ENCODE measurements at regions not wholly inside any gene's neighbourhood (a gene's known extent, or its start where the extent isn't known, plus 50 kb on each side); places are given as distances from the start of the nearest gene placed in this dataset.
A peak's percentile ranks its signal among the peaks of the same experiment; 100 is the strongest.

DNA sequence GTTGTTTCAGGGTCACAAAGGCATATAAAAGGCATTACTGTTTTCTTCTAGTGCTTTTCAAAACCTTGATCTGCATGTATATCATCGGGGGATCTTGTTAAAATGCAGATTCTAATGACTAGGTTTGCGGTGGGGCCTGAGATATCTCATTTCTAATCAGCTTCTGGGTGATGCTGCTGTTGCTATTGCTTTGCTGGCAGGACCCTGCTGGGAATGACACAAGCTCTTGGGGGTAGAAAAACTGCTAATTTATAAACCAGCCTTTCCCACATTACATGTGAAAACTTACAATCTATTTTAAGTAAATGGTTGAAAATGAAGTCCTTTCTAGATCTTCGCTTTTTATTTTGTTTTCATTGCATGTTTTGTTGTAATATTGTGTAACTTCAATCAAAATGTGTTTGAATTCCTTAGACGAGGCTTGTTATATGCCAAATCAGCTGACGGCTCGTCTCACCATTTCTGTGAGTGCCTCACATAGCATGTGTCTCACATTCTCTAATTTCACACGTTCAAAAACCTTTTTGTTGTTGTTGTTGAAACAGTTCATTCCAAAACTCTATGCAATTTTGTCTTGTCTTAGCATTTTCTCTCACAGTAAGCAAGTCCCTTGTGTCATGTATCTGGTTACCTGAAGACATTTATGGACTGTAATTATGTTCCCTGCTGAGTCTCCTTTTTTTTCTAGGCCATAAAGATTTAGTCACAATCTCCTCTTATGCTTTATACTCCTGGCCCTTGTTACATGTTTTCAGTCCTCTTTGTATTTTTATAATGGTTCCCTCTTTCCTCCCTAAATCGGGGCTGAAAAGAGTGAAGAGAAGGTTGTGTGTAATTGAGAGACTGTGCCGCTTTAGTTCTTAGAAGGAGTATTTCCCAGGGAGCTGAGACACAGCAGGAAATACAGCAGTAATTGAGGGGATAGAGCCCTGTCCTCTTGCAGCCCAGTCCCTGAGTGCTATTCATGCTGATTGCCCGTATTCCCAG lies 521.0 kb upstream of the SEMA6A start:
- Histone ChIP-seq H3F3A (replicated peaks; ENCODE audit: low read depth) (no peaks in the 10 kb centered on the region), H3K79me2 (replicated peaks; ENCODE audit: insufficient read depth) (no peaks in the 10 kb centered on the region), H3K27ac (ENCODE audit: low read depth) (no peak overlapping the region), H3K9me2 (ENCODE audit: insufficient read depth) (no peaks in the 10 kb centered on the region), H3K27me3 (ENCODE audit: insufficient read depth) (no peaks in the 10 kb centered on the region), H4K20me1 (replicated peaks; ENCODE audit: insufficient read depth) (no peaks in the 10 kb centered on the region), H3K4me2 (peak overlapping the region; percentile 13), H3K4me3 (no peak overlapping the region), H3K36me3 (ENCODE audit: insufficient read depth) (no peaks in the 10 kb centered on the region), H3K4me1 (ENCODE audit: insufficient read depth) (peaks cover 30% of the 10 kb centered on the region), H2AFZ (no peak overlapping the region)
- Mint-ChIP-seq H3K4me3 (no peak overlapping the region), H3K4me1 (peaks cover 25% of the 10 kb centered on the region), H3K36me3 (ENCODE audit: low read depth) (no peaks in the 10 kb centered on the region), H3K27ac (no peak overlapping the region), H3K27me3 (ENCODE audit: insufficient read depth, low read depth, poor library complexity) (no peaks in the 10 kb centered on the region), H3K9me3 (no peaks in the 10 kb centered on the region)
- peak; percentile 90 for ATAC-seq
- DNase-seq (ENCODE audit: low spot score), result peak; percentile 46
- TF ChIP-seq, protein P1, sequence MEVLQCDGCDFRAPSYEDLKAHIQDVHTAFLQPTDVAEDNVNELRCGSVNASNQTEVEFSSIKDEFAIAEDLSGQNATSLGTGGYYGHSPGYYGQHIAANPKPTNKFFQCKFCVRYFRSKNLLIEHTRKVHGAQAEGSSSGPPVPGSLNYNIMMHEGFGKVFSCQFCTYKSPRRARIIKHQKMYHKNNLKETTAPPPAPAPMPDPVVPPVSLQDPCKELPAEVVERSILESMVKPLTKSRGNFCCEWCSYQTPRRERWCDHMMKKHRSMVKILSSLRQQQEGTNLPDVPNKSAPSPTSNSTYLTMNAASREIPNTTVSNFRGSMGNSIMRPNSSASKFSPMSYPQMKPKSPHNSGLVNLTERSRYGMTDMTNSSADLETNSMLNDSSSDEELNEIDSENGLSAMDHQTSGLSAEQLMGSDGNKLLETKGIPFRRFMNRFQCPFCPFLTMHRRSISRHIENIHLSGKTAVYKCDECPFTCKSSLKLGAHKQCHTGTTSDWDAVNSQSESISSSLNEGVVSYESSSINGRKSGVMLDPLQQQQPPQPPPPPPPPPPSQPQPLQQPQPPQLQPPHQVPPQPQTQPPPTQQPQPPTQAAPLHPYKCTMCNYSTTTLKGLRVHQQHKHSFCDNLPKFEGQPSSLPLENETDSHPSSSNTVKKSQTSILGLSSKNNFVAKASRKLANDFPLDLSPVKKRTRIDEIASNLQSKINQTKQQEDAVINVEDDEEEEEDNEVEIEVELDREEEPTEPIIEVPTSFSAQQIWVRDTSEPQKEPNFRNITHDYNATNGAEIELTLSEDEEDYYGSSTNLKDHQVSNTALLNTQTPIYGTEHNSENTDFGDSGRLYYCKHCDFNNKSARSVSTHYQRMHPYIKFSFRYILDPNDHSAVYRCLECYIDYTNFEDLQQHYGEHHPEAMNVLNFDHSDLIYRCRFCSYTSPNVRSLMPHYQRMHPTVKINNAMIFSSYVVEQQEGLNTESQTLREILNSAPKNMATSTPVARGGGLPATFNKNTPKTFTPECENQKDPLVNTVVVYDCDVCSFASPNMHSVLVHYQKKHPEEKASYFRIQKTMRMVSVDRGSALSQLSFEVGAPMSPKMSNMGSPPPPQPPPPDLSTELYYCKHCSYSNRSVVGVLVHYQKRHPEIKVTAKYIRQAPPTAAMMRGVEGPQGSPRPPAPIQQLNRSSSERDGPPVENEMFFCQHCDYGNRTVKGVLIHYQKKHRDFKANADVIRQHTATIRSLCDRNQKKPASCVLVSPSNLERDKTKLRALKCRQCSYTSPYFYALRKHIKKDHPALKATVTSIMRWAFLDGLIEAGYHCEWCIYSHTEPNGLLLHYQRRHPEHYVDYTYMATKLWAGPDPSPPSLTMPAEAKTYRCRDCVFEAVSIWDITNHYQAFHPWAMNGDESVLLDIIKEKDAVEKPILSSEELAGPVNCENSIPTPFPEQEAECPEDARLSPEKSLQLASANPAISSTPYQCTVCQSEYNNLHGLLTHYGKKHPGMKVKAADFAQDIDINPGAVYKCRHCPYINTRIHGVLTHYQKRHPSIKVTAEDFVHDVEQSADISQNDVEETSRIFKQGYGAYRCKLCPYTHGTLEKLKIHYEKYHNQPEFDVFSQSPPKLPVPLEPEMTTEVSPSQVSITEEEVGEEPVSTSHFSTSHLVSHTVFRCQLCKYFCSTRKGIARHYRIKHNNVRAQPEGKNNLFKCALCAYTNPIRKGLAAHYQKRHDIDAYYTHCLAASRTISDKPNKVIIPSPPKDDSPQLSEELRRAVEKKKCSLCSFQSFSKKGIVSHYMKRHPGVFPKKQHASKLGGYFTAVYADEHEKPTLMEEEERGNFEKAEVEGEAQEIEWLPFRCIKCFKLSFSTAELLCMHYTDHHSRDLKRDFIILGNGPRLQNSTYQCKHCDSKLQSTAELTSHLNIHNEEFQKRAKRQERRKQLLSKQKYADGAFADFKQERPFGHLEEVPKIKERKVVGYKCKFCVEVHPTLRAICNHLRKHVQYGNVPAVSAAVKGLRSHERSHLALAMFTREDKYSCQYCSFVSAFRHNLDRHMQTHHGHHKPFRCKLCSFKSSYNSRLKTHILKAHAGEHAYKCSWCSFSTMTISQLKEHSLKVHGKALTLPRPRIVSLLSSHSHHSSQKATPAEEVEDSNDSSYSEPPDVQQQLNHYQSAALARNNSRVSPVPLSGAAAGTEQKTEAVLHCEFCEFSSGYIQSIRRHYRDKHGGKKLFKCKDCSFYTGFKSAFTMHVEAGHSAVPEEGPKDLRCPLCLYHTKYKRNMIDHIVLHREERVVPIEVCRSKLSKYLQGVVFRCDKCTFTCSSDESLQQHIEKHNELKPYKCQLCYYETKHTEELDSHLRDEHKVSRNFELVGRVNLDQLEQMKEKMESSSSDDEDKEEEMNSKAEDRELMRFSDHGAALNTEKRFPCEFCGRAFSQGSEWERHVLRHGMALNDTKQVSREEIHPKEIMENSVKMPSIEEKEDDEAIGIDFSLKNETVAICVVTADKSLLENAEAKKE (CRISPR knock-in tag; IDR thresholded peaks at IDR 0.05), result no peak
- TF ChIP-seq ZNF114 (CRISPR knock-in tag; IDR thresholded peaks at IDR 0.05) (no peak), EZH2 (IDR thresholded peaks at IDR 0.05; ENCODE audit: low read depth, unreplicated experiment) (no peak), NANOG (IDR thresholded peaks at IDR 0.05; ENCODE audit: borderline replicate concordance) (no peak), STAT1 (IDR thresholded peaks at IDR 0.05; ENCODE audit: unreplicated experiment) (no peak), ZNF331 (CRISPR knock-in tag; IDR thresholded peaks at IDR 0.05; ENCODE audit: low read depth) (no peak)
- TF ChIP-seq, protein P2, sequence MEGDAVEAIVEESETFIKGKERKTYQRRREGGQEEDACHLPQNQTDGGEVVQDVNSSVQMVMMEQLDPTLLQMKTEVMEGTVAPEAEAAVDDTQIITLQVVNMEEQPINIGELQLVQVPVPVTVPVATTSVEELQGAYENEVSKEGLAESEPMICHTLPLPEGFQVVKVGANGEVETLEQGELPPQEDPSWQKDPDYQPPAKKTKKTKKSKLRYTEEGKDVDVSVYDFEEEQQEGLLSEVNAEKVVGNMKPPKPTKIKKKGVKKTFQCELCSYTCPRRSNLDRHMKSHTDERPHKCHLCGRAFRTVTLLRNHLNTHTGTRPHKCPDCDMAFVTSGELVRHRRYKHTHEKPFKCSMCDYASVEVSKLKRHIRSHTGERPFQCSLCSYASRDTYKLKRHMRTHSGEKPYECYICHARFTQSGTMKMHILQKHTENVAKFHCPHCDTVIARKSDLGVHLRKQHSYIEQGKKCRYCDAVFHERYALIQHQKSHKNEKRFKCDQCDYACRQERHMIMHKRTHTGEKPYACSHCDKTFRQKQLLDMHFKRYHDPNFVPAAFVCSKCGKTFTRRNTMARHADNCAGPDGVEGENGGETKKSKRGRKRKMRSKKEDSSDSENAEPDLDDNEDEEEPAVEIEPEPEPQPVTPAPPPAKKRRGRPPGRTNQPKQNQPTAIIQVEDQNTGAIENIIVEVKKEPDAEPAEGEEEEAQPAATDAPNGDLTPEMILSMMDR (conservative IDR thresholded peaks at IDR 0.05; ENCODE audit: low read depth in 2 of 2), result no peak

Measured in GM23338 (cell line).